GM18507 (cell line): ENCODE measurements at regions not wholly inside any gene's neighbourhood (a gene's known extent, or its start where the extent isn't known, plus 50 kb on each side); places are given as distances from the start of the nearest gene placed in this dataset.
"Not testable (repeated sequence)": the region's sequence is repeated elsewhere in the genome, so short reads cannot be mapped to it uniquely, and the experiment has no call there.

Experiments used
- DNase-seq: peaks from one replicate; pipeline ENCODE4 v3.0.0; 2011; ENCODE audit warnings: low read depth; ENCODE audit not compliant: insufficient read length; ENCODE audit errors: extremely low spot score
- FAIRE-seq: peaks from 2 replicates; lab custom pipeline; 2011; peaks lifted over from hg19 to GRCh38; lab: Jason Lieb, UNC

DNA sequence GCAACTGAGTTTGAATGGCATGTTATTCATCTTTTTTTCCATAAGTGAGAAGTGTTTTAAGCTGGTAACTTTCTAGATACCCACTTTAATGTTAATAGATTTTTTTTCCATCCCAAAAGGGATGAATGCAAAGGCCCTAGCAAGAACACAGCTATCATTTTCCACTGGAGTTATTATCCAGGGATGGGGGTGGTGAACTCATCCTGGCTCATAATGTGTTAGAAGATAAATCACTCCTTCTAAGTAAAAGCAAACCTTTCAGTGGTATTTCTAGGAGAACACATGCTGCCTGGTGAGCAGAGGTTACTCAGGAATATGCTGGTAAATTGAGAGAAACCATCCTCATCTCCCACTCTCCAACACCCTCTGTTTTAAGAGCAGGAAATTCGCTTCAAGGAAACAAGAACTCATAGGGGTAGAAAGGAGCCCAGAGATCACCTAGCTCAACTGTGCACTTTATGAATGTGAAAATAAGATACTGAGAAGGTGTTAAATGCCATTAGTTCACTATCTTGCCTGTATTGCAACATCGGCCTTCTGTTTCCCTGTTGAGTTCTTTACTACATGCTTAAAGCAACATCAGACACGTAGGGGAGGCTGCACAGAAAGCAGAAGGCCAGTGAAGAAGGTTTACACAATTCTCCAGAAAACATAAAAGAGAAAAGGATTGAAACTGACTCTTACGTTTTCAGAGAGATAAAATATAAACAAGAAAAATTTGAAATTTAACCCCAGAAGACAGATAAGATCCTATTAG, 264.0 kb upstream of the PRKCQ start:
- no peak for FAIRE-seq
- DNase-seq, result no peak

DNA sequence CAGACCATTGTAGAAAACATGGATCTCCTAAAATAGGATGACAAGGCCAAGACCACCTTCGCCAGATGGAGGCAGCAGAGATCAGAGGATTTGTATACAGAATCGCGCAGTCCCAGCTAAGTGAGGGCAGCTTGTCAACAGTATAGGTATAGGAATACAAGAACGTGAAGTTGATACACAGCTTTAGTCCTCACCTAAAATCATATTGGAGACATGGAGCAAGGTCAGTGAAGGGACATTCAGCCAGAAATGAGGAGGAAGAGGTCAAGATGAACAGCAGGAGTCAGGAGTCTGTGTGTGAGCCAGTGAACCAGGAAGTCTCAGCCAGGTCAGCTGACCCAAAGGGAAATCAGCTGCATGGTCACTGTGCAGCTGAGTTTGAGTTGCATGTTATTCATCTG, 263.4 kb upstream of the PRKCQ start:
- FAIRE-seq, result peak; percentile 41
- DNase-seq, result no peak

GRCh38 chr10:6842722-6843121, 262.6 kb upstream of the PRKCQ start:
- DNase-seq, result no peak
- no peak for FAIRE-seq

DNA sequence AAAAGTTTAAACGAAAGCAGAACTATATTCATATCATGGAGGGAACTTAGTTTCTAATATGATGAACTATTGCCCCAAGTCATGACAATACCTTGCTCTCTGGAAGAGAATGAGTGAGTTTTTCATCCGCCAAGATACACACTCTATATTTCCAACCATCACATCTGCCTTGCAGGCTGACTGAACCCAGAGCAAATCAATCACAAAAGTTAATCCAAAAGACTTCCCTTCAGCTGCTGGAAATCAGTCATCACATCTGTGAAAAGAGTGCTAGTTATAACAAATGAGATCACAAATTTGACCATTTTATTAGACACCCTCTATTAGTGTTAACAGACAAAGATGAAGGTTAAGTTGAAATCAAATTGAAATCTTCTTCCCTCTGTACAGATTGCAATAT, 261.7 kb upstream of the PRKCQ start:
- no peak for FAIRE-seq
- DNase-seq, result no peak

DNA sequence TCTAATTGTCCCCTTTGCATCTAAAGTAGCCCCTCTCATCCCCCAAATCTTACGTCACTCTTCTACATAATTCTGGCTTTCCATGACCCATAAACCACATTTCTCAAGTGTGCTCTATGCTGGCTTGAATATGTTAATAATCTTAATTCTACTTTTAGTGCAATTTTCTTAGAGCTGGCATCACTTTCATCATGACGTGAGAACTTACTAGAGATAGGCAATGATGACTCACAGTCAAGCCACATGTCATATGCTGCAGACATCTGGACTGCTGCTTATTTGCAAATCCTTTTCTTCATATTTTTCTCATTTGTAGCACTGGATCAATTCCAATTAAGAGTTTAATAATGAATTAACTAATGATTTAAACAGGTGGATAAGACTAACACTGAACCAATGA, 260.7 kb upstream of the PRKCQ start:
- FAIRE-seq, result no peak
- no peak for DNase-seq

- no peak for DNase-seq
- no peak for FAIRE-seq
Observed at GRCh38 chr10:6840201-6840691, 260.2 kb upstream of the PRKCQ start.

GRCh38 chr10:6838118-6838517, 258.0 kb upstream of the PRKCQ start:
- DNase-seq (no peak), FAIRE-seq (no peak)

- DNase-seq (no peak), FAIRE-seq (no peak)
Observed at GRCh38 chr10:6833458-6834011, 253.5 kb upstream of the PRKCQ start.

GRCh38 chr10:6830981-6831380, 250.9 kb upstream of the PRKCQ start:
- DNase-seq, FAIRE-seq: not testable (repeated sequence)

DNA sequence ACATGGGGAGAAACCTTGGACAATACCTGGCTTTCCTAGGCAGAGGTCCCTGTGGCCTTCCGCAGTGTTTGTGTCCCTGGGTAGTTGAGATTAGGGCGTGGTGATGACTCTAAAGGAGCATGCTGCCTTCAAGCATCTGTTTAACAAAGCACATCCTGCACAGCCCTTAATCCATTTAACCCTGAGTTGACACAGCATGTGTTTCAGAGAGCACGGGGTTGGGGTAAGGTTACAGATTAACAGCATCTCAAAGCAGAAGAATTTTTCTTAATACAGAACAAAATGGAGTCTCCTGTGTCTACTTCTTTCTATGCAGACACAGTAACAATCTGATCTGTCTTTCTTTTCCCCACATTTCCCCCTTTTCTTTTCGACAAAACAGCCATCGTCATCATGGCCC, 244.7 kb upstream of the PRKCQ start:
- not testable (repeated sequence) for FAIRE-seq, DNase-seq

DNA sequence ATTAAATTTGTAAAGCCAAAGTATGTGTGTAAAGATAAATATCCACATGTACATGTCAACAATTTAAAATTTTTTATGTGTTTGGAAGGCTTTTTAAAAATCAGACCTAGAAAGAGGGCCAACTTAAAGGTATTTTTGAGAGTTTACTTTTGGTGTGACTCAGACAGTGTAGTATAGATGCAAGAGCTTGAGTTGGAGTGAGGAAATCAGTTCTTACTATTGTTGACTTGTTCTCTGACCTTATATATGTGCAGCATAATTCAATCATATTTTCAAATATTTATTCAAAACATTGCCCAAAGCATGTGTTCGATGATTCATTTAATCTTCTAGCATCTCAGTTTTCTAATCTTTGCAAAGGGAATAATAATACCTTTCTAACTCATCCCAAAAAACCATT, 243.7 kb upstream of the PRKCQ start:
- no peak for DNase-seq
- no peak for FAIRE-seq

GRCh38 chr10:6819301-6819700, 239.2 kb upstream of the PRKCQ start:
- FAIRE-seq, result no peak
- no peak for DNase-seq

DNA sequence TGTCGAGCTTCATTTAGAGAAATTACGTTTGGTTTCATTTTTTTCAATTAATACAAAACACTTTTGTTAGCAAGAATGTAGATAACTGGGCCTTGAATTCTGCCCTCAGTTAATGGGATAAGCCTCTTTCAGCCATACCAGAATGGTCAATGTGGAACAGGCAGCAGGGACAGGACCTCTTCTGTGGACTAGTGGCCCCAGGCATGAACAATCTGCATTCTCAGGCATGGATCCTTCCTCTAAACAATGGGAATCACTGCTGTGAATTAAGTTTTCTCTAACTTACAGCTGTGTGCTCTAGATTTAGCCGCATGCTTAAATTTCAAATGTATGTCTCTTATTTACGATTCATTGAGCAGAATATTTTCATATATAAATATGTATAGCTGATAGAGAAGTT, 237.7 kb upstream of the PRKCQ start:
- FAIRE-seq (no peak), DNase-seq (no peak)

- DNase-seq (no peak), FAIRE-seq (no peak)
Observed at GRCh38 chr10:6815346-6815745, 235.3 kb upstream of the PRKCQ start.

DNA sequence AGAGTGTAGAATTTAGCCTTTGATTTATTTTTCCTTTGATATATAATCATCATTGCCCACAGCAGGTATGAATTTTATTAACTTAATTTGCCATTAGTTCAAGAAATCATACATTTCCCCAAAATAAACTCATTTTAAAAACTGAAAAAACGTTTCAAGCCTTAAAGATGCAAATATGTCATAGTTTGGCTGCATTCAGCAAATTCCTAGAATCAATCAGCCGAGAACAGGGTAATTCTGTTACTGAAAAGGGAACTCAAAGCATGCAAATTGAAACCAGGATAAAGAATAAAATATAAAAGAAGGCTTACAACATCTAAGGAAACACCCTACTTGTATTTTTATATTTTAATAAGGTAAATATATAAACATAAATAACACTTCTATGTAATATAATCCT, 233.8 kb upstream of the PRKCQ start:
- FAIRE-seq (no peak), DNase-seq (no peak)

- no peak for FAIRE-seq
- no peak for DNase-seq
Observed at GRCh38 chr10:6813306-6813705, 233.2 kb upstream of the PRKCQ start.

- FAIRE-seq, result no peak
- DNase-seq, result no peak
Observed at GRCh38 chr10:6811153-6811552, 231.1 kb upstream of the PRKCQ start.

GRCh38 chr10:6803427-6803783, 223.3 kb upstream of the PRKCQ start:
- FAIRE-seq (no peak), DNase-seq (no peak)

DNA sequence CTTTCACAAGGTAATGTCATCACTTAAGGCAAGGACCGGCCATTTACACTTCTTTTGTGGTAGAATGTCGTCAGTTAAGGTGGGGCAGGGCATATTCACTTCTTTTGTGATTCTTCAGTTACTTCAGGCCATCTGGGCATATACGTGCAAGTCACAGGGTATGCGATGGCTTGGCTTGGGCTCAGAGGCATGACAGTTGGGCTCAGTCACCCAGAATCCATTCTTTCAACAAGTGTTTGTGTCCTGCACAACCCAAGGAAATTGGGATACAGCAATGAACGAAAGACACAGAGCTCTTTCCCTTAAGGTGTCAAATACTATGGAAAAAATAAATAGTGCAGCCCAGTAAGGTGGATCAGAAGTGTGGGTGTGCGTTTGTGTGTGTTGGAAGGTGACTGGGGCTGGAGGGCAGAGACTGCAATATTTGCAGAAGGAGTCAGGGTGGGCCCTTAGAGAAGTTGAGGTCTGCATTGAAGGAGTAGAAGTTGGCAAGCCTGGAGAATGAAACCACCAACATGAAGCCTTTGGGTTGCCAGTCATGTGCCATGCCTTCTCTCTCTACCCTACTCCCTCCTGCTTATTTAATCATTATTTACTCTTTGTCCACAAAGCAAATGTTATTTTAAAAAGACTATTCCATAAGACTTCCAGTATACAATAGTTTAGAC, 222.8 kb upstream of the PRKCQ start:
- DNase-seq (no peak), FAIRE-seq (no peak)

- no peak for FAIRE-seq
- no peak for DNase-seq
Observed at GRCh38 chr10:6796231-6796630, 216.2 kb upstream of the PRKCQ start.

DNA sequence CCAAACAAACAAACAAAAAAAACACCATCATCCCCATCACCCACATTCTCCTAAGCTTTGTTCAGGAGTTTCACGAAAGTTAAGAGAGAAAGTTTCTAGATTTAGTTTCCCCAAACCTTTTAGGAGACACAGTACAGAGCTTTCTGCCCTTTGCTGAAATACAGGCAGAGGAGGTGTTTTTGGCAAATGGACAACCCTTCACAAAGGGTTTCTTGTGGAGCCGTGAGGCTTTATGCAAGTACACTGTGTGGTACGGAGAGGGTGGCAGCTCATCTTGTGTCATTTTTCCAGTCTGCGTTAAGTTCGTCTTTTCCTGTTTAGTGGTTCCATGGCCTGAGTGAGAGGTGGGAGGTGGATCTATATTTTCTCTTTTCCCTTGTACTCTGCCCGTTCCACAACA, 215.5 kb upstream of the PRKCQ start:
- no peak for FAIRE-seq
- no peak for DNase-seq
